Suppressor macrophage treated with lipopolysaccharide for 4 hours (primary cell): ENCODE measurements at regions not wholly inside any gene's neighbourhood (a gene's known extent, or its start where the extent isn't known, plus 50 kb on each side); places are given as distances from the start of the nearest gene placed in this dataset.

Experiments
- DNase-seq: peaks from one replicate; pipeline ENCODE4 v3.0.0-alpha.2; 2020

- DNase-seq = no peak
These were observed 243.2 kb downstream of the OGFRL1 start for GRCh38 chr6:71531841-71532240.

- peak; percentile 21 for DNase-seq
These were observed 245.3 kb downstream of the OGFRL1 start for GRCh38 chr6:71533939-71534379.

GRCh38 chr6:71534921-71535320 is 246.3 kb downstream of the OGFRL1 start:
- no peak for DNase-seq

DNA sequence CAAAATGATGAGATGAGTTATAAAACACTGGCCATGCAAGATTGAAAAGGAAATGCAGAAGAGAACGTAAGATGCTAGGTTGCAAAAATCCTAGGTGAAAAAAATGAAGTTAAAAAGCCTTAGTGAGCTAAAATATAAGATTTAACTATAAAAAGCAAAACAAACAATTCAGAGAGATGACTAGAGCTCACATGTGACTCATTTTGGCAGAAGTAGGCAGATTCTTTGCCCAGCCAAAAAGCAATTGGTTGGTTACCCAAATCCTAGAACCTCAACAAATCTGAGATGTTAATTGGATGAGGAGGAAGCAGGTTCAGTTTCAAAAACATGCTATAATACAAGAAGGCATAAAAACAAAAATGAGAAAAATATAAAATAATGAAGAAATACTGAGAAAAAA is 249.1 kb downstream of the OGFRL1 start:
- DNase-seq = no peak

DNA sequence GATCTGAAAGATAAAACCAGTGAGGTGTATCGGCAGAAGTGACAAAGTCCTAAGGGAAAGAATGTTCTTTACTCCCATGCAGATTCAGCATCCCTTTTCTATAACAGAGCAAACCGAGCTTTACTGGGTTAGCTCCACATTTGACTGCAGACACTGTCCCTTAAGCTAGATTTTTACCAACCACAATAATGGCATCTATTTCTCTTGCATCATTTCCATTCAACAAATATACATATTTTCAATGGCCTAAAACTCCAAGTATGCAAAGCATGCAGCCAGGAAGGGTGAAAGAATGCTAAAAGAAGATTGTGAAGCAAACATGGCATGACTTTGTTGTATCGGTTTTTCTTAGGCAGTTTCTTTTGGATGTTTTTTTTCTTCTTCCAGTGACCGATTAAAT is 255.4 kb downstream of the OGFRL1 start:
- no peak for DNase-seq

DNA sequence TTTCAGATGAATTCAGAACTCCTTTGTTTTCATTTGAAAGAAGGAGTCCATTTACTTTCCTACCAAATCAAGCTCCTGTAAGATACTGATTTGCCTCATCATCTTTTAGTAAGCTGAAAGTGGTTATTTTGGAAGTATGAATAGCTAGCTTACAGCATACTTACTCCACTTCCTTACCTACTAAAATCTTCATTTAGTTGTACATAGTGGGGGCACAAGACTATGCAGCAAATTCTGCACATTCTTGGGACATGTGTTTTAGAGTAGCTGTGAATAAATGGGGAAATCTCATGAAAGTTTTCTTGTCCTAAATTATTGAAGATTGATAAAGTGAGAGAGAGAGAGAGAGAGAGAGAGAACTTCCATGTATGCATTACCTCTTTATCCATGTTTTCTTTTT is 256.3 kb downstream of the OGFRL1 start:
- DNase-seq = no peak

GRCh38 chr6:71545905-71546304 is 257.3 kb downstream of the OGFRL1 start:
- DNase-seq = no peak

DNA sequence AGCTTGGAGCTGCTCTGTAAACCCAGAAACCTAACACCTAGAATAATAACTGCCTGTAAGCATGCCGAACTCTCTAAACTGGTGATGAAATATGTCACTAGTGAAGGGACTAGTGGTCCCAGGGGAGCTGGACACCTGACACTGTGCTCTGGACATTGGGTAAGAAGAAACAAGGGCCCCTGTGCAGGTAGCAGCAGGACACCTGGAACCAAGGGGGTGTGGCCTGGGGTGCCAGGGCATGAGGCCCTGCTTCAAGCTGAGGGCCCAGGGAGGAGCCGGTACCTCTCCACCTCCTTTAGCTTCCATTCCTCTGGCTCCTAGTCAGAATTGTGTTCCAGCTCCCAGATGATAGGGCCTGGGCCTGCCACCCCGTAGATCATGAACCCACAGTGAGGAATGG is 263.2 kb downstream of the OGFRL1 start:
- DNase-seq = no peak

DNA sequence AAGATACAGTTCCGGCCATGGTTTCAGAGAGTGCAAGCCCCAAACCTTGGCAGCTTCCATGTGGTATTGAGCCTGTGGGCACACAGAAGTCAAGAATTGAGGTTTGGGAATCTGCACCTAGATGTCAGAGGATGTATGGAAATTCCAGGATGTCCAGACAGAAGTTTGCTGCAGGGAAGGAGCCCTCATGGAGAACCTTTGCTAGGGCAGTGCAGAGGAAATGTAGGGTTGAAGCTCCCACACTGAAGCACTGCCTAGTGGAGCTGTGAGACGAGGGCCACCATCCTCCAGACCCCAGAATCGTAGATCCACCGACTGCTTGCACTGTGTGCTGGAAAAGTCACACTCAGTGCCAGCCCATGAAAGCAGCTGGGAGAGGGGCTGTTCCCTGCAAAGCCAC is 267.5 kb downstream of the OGFRL1 start:
- no peak for DNase-seq

DNA sequence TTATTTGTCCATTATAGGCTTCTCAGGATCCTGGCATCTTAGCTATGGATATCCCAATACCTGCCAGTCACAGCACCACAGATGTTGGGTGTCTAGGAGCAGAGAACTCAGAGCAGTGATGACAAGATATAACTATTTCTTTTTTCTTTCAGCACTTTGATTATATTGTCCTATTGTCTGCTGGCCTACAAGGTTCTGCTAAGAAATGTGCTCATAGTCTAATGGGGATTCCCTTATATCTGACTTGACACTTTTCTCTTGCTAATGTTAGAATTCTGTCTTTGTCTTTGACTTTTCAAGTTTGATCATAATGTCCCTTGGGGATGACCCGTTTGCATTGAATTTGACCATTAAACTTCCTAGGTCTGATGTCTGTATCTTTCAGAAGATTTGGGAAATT is 270.4 kb downstream of the OGFRL1 start:
- no peak for DNase-seq

GRCh38 chr6:71567562-71567961 is 279.0 kb downstream of the OGFRL1 start:
- DNase-seq = no peak

GRCh38 chr6:71577766-71578165 is 289.2 kb downstream of the OGFRL1 start:
- DNase-seq = no peak

DNA sequence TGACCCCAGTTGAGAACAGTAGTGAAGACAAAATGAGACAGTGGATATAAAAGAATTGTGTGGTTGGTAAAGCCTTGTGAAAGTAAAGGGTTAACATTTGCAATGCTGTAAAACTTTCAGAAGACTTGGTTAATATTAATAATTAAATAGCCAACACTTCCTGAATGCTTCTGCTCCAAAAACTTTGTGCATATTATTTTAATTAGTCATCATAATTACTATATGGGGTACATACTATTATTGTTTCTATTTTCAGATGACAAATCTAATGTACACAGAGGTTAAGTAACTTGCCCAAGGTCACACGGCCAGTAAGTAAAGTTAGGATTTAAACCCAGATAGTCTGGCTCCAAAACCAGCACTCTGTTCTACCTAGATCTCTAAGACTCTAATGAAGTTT is 291.3 kb downstream of the OGFRL1 start:
- no peak for DNase-seq

GRCh38 chr6:71582820-71583219 is 294.2 kb downstream of the OGFRL1 start:
- no peak for DNase-seq

DNA sequence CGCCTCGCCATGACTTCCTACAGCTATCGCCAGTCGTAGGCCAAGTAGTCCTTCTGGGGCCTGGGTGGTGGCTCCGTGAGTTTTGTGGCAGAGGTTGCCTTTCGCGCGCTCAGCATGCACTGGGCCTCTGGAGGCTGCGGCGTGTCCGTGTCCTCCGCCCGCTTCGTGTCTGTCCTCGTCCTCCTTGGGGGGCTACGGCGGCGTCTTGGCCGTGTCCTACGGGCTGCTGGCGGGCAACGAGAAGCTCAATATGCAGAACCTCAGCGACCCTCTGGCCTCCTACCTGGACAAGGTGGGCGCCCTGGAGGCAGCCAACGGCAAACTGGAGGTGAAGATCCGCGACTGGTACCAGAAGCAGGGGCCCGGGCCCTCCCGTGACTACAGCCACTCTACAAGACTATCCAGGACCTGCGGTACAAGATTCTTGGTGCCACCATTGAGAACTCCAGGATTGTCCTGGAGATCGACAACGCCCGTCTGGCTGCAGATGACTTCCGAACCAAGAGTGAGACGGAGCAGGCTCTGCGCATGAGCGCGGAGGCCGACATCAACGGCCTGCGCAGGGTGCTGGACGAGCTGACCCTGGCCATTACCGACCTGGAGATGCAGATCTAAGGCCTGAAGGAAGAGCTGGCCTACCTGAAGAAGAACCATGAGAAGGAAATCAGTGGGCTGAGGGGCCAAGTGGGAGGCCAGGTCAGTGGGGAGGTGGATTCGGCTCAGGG is 296.3 kb downstream of the OGFRL1 start:
- DNase-seq = no peak

- DNase-seq = no peak
These were observed 296.9 kb downstream of the OGFRL1 start for GRCh38 chr6:71585472-71585871.

- DNase-seq = no peak
These were observed 297.9 kb upstream of the RIMS1 start for GRCh38 chr6:71588490-71588889.

DNA sequence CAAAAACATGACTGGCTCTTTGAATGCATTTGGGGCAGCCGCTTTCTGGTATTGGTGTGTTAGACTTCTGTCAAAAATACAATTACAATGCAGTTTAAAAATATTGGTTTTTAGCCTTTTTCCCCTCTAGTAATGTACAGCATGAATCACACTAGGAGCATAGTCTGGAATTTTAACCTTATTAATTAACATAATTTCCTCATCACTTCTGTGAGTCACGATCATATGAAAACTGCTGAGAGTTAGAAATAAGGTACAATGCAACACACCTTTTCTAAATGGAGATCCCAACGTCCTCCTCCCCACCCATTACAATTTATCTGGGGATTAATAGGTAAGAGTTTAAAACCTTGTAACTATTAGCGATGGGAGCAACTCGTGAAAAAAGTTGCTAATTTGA is 297.1 kb upstream of the RIMS1 start:
- no peak for DNase-seq

GRCh38 chr6:71592643-71593042 is 293.7 kb upstream of the RIMS1 start:
- DNase-seq = no peak

- no peak for DNase-seq
These were observed 287.0 kb upstream of the RIMS1 start for GRCh38 chr6:71599359-71599758.

DNA sequence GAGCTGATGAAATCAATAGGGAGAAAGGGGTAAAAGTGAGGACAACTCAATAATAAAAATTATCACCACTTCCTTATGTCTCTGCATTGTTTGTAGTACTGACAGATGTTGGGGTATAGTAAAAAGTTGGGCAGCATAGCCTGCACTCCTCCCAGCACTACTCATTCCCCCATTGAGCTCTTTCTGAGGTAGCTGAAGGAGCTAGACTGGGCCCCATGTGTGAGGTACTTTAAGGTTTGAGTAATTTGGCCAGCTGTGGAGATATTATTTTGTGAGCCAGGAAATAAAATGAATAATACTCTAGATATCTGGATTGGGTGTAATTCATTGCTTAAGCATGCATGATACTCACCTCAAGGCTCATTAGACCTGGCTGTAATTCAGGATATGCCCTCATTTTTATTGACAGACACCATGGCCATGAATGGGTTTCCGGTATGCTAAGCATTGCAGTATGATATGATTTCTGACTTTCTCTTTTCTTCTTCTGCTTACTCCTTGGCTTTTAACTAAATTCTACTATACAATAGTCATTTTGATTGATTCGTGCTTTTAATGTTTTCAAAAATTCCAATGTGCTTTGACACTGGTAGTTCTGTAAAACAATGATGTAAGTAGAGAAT is 283.9 kb upstream of the RIMS1 start:
- DNase-seq = no peak

DNA sequence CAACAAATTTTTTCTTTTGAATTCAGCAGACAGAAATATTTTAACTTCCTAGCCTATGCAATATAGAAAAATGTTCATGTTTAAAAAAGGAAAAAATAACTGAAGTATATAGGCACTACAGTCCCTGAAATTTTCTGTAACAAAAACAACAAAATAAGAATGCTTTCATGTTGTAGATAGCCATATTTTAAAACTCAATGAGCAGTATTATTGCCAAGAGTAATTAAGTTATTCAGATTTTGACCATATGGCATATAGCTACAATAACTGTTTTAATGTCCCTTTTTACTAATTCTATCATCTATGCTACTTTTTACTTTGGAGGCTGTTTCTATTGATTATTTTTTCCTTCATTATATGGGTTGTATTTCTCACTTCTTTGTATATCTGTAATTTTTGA is 283.3 kb upstream of the RIMS1 start:
- no peak for DNase-seq

DNA sequence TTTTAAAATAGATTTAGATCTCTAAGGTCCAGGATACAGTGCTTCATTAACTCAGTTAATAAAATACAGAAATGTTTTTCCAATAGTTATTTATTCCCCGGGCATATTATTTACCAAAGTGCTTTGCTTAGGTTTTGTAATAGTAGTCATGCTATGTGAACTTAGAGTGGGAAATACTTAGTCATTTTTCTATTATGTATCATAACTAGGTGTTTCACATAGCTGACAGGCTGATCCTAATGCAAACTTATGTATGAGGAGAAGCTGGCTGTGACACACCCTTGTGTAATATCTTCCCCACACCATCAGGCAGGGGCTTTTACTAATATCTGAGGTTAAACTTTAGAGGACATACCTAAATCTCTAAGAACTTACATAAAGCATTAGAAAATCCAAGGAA is 277.7 kb upstream of the RIMS1 start:
- no peak for DNase-seq

GRCh38 chr6:71619836-71620235 is 266.5 kb upstream of the RIMS1 start:
- DNase-seq = no peak

GRCh38 chr6:71621918-71622519 is 264.3 kb upstream of the RIMS1 start:
- DNase-seq = no peak
